ENCODE measurements at regions not wholly inside any gene's neighbourhood (a gene's known extent, or its start where the extent isn't known, plus 50 kb on each side); places are given as distances from the start of the nearest gene placed in this dataset.
A peak's percentile ranks its signal among the peaks of the same experiment; 100 is the strongest.

- ATAC-seq (no peak), DNase-seq (no peak)
- H3K36me3 Mint-ChIP-seq (ENCODE audit: low read depth): peaks cover 6% of the 10 kb centered on the region
- H3K4me3 Mint-ChIP-seq: no peak overlapping the region
- peaks cover 2% of the 10 kb centered on the region for H3K9me3 ChIP-seq (ENCODE audit: control insufficient read depth, low read length, poor library complexity, severe bottlenecking)
- no peak overlapping the region for H3K27ac Mint-ChIP-seq
- peaks cover 2% of the 10 kb centered on the region for H3K4me1 Mint-ChIP-seq
- H3K27me3 Mint-ChIP-seq: peaks cover 36% of the 10 kb centered on the region
Measured at GRCh38 chr6:41423002-41423401, 87.6 kb downstream of the NCR2 start.

- Mint-ChIP-seq H3K27me3 (peaks cover 30% of the 10 kb centered on the region), H3K27ac (no peak overlapping the region), H3K4me1 (peaks cover 8% of the 10 kb centered on the region), H3K4me3 (no peak overlapping the region), H3K36me3 (ENCODE audit: low read depth) (no peaks in the 10 kb centered on the region)
- peak; percentile 61 for ATAC-seq
- peaks cover 2% of the 10 kb centered on the region for H3K9me3 ChIP-seq (ENCODE audit: control insufficient read depth, low read length, poor library complexity, severe bottlenecking)
- DNase-seq: peak; percentile 47 to 75 (median 53)
Measured at GRCh38 chr6:41424370-41425058, 89.1 kb downstream of the NCR2 start.

- H3K4me1 Mint-ChIP-seq: peaks cover 13% of the 10 kb centered on the region
- H3K27me3 Mint-ChIP-seq: peaks cover 35% of the 10 kb centered on the region
- H3K27ac Mint-ChIP-seq: no peak overlapping the region
- no peaks in the 10 kb centered on the region for H3K36me3 Mint-ChIP-seq (ENCODE audit: low read depth)
- peaks cover 2% of the 10 kb centered on the region for H3K9me3 ChIP-seq (ENCODE audit: control insufficient read depth, low read length, poor library complexity, severe bottlenecking)
- ATAC-seq (no peak), DNase-seq (no peak)
- no peak overlapping the region for H3K4me3 Mint-ChIP-seq
Measured at GRCh38 chr6:41425511-41425910, 90.1 kb downstream of the NCR2 start.

GRCh38 chr6:41426438-41426851 lies 91.0 kb downstream of the NCR2 start:
- Mint-ChIP-seq H3K36me3 (ENCODE audit: low read depth) (no peaks in the 10 kb centered on the region), H3K4me1 (peaks cover 13% of the 10 kb centered on the region), H3K4me3 (no peak overlapping the region), H3K27me3 (peaks cover 35% of the 10 kb centered on the region), H3K27ac (no peak overlapping the region)
- peaks cover 2% of the 10 kb centered on the region for H3K9me3 ChIP-seq (ENCODE audit: control insufficient read depth, low read length, poor library complexity, severe bottlenecking)
- DNase-seq: peak in 1 of 3 donors; percentile 13
- ATAC-seq: peak; percentile 63

- Mint-ChIP-seq H3K27ac (no peak overlapping the region), H3K4me3 (no peak overlapping the region)
Measured at GRCh38 chr6:41426888-41427641, 91.7 kb downstream of the NCR2 start.

GRCh38 chr6:41427642-41428335 lies 92.4 kb downstream of the NCR2 start:
- Mint-ChIP-seq H3K4me3 (peak overlapping the region; percentile 75), H3K27ac (no peak overlapping the region), H3K27me3 (peaks cover 25% of the 10 kb centered on the region), H3K4me1 (peaks cover 15% of the 10 kb centered on the region), H3K36me3 (ENCODE audit: low read depth) (no peaks in the 10 kb centered on the region)
- ATAC-seq (peak; percentile 54), DNase-seq (no peak)
- H3K9me3 ChIP-seq (ENCODE audit: control insufficient read depth, low read length, poor library complexity, severe bottlenecking): peaks cover 2% of the 10 kb centered on the region

More at GRCh38 chr6:41426888-41427641, 91.7 kb downstream of the NCR2 start:
- no peak for DNase-seq
- Mint-ChIP-seq H3K27me3 (peaks cover 30% of the 10 kb centered on the region), H3K4me1 (peaks cover 13% of the 10 kb centered on the region), H3K36me3 (ENCODE audit: low read depth) (no peaks in the 10 kb centered on the region)
- H3K9me3 ChIP-seq (ENCODE audit: control insufficient read depth, low read length, poor library complexity, severe bottlenecking): peaks cover 2% of the 10 kb centered on the region
- no peak for ATAC-seq

- DNase-seq (no peak), ATAC-seq (no peak)
- H3K27me3 Mint-ChIP-seq: peaks cover 22% of the 10 kb centered on the region
- peaks cover 16% of the 10 kb centered on the region for H3K4me1 Mint-ChIP-seq
- H3K27ac Mint-ChIP-seq: no peak overlapping the region
- peaks cover 2% of the 10 kb centered on the region for H3K9me3 ChIP-seq (ENCODE audit: control insufficient read depth, low read length, poor library complexity, severe bottlenecking)
- peak overlapping the region; percentile 75 for H3K4me3 Mint-ChIP-seq
- no peaks in the 10 kb centered on the region for H3K36me3 Mint-ChIP-seq (ENCODE audit: low read depth)
Measured at GRCh38 chr6:41428336-41428995, 93.1 kb downstream of the NCR2 start.

- peaks cover 18% of the 10 kb centered on the region for H3K4me1 Mint-ChIP-seq
- peak overlapping the region; percentile 75 for H3K4me3 Mint-ChIP-seq
- no peak overlapping the region for H3K27ac Mint-ChIP-seq
- peaks cover 22% of the 10 kb centered on the region for H3K27me3 Mint-ChIP-seq
- peaks cover 2% of the 10 kb centered on the region for H3K9me3 ChIP-seq (ENCODE audit: control insufficient read depth, low read length, poor library complexity, severe bottlenecking)
- ATAC-seq (no peak), DNase-seq (no peak)
- no peaks in the 10 kb centered on the region for H3K36me3 Mint-ChIP-seq (ENCODE audit: low read depth)
Measured at GRCh38 chr6:41428996-41429421, 93.6 kb downstream of the NCR2 start.

GRCh38 chr6:41429506-41430504 lies 94.4 kb downstream of the NCR2 start:
- H3K4me3 Mint-ChIP-seq: peak overlapping the region; percentile 73

GRCh38 chr6:41430875-41431274 lies 95.5 kb downstream of the NCR2 start:
- no peak for ATAC-seq
- Mint-ChIP-seq H3K36me3 (ENCODE audit: low read depth) (no peaks in the 10 kb centered on the region), H3K27me3 (peaks cover 22% of the 10 kb centered on the region)

More at GRCh38 chr6:41429506-41430504, 94.4 kb downstream of the NCR2 start:
- DNase-seq: no peak
- Mint-ChIP-seq H3K4me1 (peaks cover 18% of the 10 kb centered on the region), H3K27me3 (peaks cover 22% of the 10 kb centered on the region), H3K36me3 (ENCODE audit: low read depth) (no peaks in the 10 kb centered on the region), H3K27ac (peak overlapping the region; percentile 21)
- ATAC-seq: no peak
- H3K9me3 ChIP-seq (ENCODE audit: control insufficient read depth, low read length, poor library complexity, severe bottlenecking): peaks cover 2% of the 10 kb centered on the region

GRCh38 chr6:41432280-41432679 lies 96.9 kb downstream of the NCR2 start:
- no peak for DNase-seq
- Mint-ChIP-seq H3K27me3 (peaks cover 22% of the 10 kb centered on the region), H3K4me1 (peaks cover 23% of the 10 kb centered on the region), H3K36me3 (ENCODE audit: low read depth) (no peaks in the 10 kb centered on the region), H3K4me3 (no peak overlapping the region), H3K27ac (peak overlapping the region; percentile 59)
- H3K9me3 ChIP-seq (ENCODE audit: control insufficient read depth, low read length, poor library complexity, severe bottlenecking): no peaks in the 10 kb centered on the region
- no peak for ATAC-seq

More at GRCh38 chr6:41430875-41431274, 95.5 kb downstream of the NCR2 start:
- Mint-ChIP-seq H3K4me3 (no peak overlapping the region), H3K4me1 (peaks cover 20% of the 10 kb centered on the region), H3K27ac (no peak overlapping the region)
- DNase-seq: no peak
- H3K9me3 ChIP-seq (ENCODE audit: control insufficient read depth, low read length, poor library complexity, severe bottlenecking): no peaks in the 10 kb centered on the region

Data from T-helper 17 cell (primary cell).